Glomerular visceral epithelial cell (primary cell): ENCODE measurements at regions not wholly inside any gene's neighbourhood (a gene's known extent, or its start where the extent isn't known, plus 50 kb on each side); places are given as distances from the start of the nearest gene placed in this dataset.
"Not testable (repeated sequence)": the region's sequence is repeated elsewhere in the genome, so short reads cannot be mapped to it uniquely, and the experiment has no call there.

Experiments
- DNase-seq: peaks from one replicate; pipeline ENCODE4 v3.0.0-alpha.2; 2016; ENCODE audit errors: extremely low spot score

- DNase-seq = no peak
Measured at GRCh38 chr9:104326912-104327311, 177.2 kb upstream of the OR13F1 start.

GRCh38 chr9:104329245-104329644 is 174.8 kb upstream of the OR13F1 start:
- DNase-seq = no peak

- DNase-seq = no peak
Measured at GRCh38 chr9:104330841-104331240, 173.2 kb upstream of the OR13F1 start.

- DNase-seq = no peak
Measured at GRCh38 chr9:104334549-104334948, 169.5 kb upstream of the OR13F1 start.

- DNase-seq = no peak
Measured at GRCh38 chr9:104339692-104340091, 164.4 kb upstream of the OR13F1 start.

- no peak for DNase-seq
Measured at GRCh38 chr9:104342552-104342951, 161.5 kb upstream of the OR13F1 start.

- DNase-seq = no peak
Measured at GRCh38 chr9:104345061-104345460, 159.0 kb upstream of the OR13F1 start.

GRCh38 chr9:104350541-104350940 is 153.5 kb upstream of the OR13F1 start:
- DNase-seq = no peak

GRCh38 chr9:104351726-104352125 is 152.3 kb upstream of the OR13F1 start:
- DNase-seq = no peak

GRCh38 chr9:104361207-104361606 is 142.9 kb upstream of the OR13F1 start:
- DNase-seq = no peak

- DNase-seq = no peak
Measured at GRCh38 chr9:104362912-104363472, 141.1 kb upstream of the OR13F1 start.

GRCh38 chr9:104367507-104367906 is 136.6 kb upstream of the OR13F1 start:
- no peak for DNase-seq

GRCh38 chr9:104368318-104368717 is 135.7 kb upstream of the OR13F1 start:
- not testable (repeated sequence) for DNase-seq

GRCh38 chr9:104374711-104375110 is 129.4 kb upstream of the OR13F1 start:
- DNase-seq = no peak

GRCh38 chr9:104386013-104386412 is 118.0 kb upstream of the OR13F1 start:
- no peak for DNase-seq

GRCh38 chr9:104386425-104387069 is 117.5 kb upstream of the OR13F1 start:
- peak; percentile 48 for DNase-seq

GRCh38 chr9:104388071-104388470 is 116.0 kb upstream of the OR13F1 start:
- DNase-seq = no peak

- no peak for DNase-seq
Measured at GRCh38 chr9:104389341-104389740, 114.7 kb upstream of the OR13F1 start.

- not testable (repeated sequence) for DNase-seq
Measured at GRCh38 chr9:104394901-104395300, 109.2 kb upstream of the OR13F1 start.

- no peak for DNase-seq
Measured at GRCh38 chr9:104412238-104412637, 91.8 kb upstream of the OR13F1 start.

GRCh38 chr9:104416470-104416869 is 87.6 kb upstream of the OR13F1 start:
- DNase-seq = no peak

GRCh38 chr9:104417296-104417695 is 86.8 kb upstream of the OR13F1 start:
- no peak for DNase-seq

- DNase-seq = no peak
Measured at GRCh38 chr9:104429031-104429546, 75.0 kb upstream of the OR13F1 start.

- DNase-seq = no peak
Measured at GRCh38 chr9:104435059-104435458, 69.0 kb upstream of the OR13F1 start.
